Esophagus muscularis mucosa (tissue), 4 donors: ENCODE measurements at regions not wholly inside any gene's neighbourhood (a gene's known extent, or its start where the extent isn't known, plus 50 kb on each side); places are given as distances from the start of the nearest gene placed in this dataset.
"Not testable (repeated sequence)": the region's sequence is repeated elsewhere in the genome, so short reads cannot be mapped to it uniquely, and the experiment has no call there.

Source experiments
- DNase-seq: peaks from one replicate; pipeline ENCODE4 v3.0.0-alpha.2; 2017; ENCODE audit errors: extremely low spot score
- H3K27ac ChIP-seq, 4 donors: fragments of 200-600 bp; sonication (generic); replicated peaks in 1 of 4; 1 replicate in 3 of 4; 2 replicates in 1 of 4; pipeline ENCODE4 v1.5.1; 2016 to 2019; ENCODE audit warnings: mild to moderate bottlenecking in 1 of 4
- H3K27me3 ChIP-seq, 4 donors: fragments of 200-600 bp; sonication (generic); one replicate each; pipeline versions ENCODE4 v1.5.1 to v1.6.0; 2016 to 2019
- H3K36me3 ChIP-seq, 4 donors: fragments of 200-600 bp; sonication (generic); one replicate each; pipeline ENCODE4 v1.5.1; 2016 to 2019
- H3K4me1 ChIP-seq, 4 donors: fragments of 200-600 bp; sonication (generic); one replicate each; pipeline ENCODE4 v1.5.1; 2016 to 2019
- H3K4me3 ChIP-seq, 4 donors: fragments of 200-600 bp; sonication (generic); 1 replicate in 2 of 4; 2 replicates in 2 of 4; pipeline ENCODE4 v1.5.1; 2016 to 2019; ENCODE audit warnings: mild to moderate bottlenecking in 4 of 4, moderate library complexity in 1 of 4
- H3K9me3 ChIP-seq, 4 donors: fragments of 200-600 bp; sonication (generic); 1 replicate in 3 of 4; 2 replicates in 1 of 4; pipeline ENCODE4 v1.5.1; 2016 to 2019
- EP300 ChIP-seq: sonication (generic); formaldehyde crosslinking; IDR thresholded peaks from one replicate; pipeline ENCODE4 v1.6.1; 2017; ENCODE audit warnings: antibody characterized with exemption
- POLR2A ChIP-seq: fragments of 450-650 bp; IDR thresholded peaks from one replicate; pipeline ENCODE4 v1.6.1; 2017; ENCODE audit warnings: antibody characterized with exemption, moderate library complexity, mild to moderate bottlenecking, low read depth
- POLR2AphosphoS5 ChIP-seq, 2 donors: sonication (generic); formaldehyde crosslinking; IDR thresholded peaks; one replicate each; pipeline ENCODE4 v1.6.1; 2017; ENCODE audit warnings: antibody characterized with exemption in 2 of 2
- WGBS: methylation state at CpG from one replicate; pipeline ENCODE4 v1.1.5; 2018; 5-methylcytosine and 5-hydroxymethylcytosine counted together
- intact Hi-C: fragments of 100-400 bp; cut with DNase I; formaldehyde crosslinking; loops from one replicate; pipeline ENCODE4 v1.15.1; 2023
- TF ChIP-seq, protein P1 (sequence below), 3 experiments: fragments of 200-600 bp in 2 of 3; fragments of 450-650 bp in 1 of 3; sonication (generic) in 2 of 3; IDR thresholded peaks; one replicate each; pipeline ENCODE4 v1.5.1; 2017 to 2019; ENCODE audit warnings: antibody characterized with exemption in 3 of 3, mild to moderate bottlenecking in 2 of 3, moderate library complexity in 1 of 3

DNA sequence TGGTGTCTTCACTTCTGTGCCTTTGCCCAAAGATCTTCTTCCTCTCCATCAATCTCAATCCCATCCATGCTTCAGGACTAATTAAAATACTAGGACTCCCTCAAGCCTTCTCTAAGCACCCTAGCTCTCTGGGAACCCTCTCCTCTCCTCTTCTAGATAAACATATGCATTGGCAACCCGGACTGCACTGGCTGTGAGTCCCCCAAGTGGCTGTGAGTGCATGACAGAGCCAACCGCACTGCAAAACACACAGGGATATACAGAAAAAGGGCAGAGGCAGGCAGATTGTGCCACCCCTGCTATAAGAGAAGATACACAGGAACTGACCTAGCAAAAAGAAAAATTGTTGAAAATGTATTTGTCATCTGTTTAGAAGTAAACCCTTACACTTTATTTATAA lies 457.1 kb downstream of the MFSD1 start:
- Histone ChIP-seq H3K36me3 (no peaks in the 10 kb centered on the region), H3K4me1 (no peaks in the 10 kb centered on the region), H3K9me3 (no peaks in the 10 kb centered on the region), H3K27ac (no peak overlapping the region), H3K4me3 (no peak overlapping the region), H3K27me3 (no peaks in the 10 kb centered on the region)
- intact Hi-C loops, result loop anchor here (2.0 to 5.0 kb wide), 2 partner anchors 342 to 412 kb away; no protein-coding TSS in a partner anchor
- TF ChIP-seq EP300, result no peak
- TF ChIP-seq POLR2AphosphoS5 (IDR thresholded peaks at IDR 0.05), result no peak
- no peak for TF ChIP-seq POLR2A
- TF ChIP-seq, protein P1, sequence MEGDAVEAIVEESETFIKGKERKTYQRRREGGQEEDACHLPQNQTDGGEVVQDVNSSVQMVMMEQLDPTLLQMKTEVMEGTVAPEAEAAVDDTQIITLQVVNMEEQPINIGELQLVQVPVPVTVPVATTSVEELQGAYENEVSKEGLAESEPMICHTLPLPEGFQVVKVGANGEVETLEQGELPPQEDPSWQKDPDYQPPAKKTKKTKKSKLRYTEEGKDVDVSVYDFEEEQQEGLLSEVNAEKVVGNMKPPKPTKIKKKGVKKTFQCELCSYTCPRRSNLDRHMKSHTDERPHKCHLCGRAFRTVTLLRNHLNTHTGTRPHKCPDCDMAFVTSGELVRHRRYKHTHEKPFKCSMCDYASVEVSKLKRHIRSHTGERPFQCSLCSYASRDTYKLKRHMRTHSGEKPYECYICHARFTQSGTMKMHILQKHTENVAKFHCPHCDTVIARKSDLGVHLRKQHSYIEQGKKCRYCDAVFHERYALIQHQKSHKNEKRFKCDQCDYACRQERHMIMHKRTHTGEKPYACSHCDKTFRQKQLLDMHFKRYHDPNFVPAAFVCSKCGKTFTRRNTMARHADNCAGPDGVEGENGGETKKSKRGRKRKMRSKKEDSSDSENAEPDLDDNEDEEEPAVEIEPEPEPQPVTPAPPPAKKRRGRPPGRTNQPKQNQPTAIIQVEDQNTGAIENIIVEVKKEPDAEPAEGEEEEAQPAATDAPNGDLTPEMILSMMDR (IDR thresholded peaks at IDR 0.05), result no peak
- WGBS, result 65% methylated on average over 2 of the region's 2 CpGs
- no peak for DNase-seq

DNA sequence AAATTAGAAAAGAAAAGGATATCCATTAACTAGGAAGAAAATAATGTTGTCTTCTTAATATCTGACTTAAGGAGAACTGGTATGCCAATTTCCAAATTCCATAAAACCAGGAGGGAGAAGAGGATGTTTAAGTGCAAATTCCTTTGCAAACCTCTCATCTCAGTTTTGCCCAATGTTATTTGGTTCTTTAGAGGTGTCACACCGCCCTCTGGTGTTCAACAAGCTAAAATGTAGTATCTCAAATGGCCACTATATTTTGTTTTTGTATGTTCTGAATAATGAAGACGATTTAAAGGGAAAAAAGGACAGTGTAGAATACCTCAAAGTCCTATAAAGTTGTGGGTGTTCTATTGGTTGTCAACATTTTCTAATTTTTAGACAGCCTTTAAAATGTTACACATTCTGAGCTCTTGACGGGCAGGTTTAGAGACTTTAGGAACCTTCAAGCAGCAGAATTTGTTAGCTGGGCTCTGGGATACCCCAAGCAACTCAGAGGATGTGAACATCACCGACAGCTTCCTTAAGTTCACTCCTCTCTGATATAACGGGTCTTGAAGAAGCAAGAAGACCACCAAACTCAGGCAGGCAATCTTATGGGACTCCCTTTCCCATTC lies 458.3 kb downstream of the MFSD1 start:
- no peak for DNase-seq
- intact Hi-C loops, result loop anchor here (2.0 kb wide), 1 partner anchor 547 kb away; no protein-coding TSS in a partner anchor
- no peaks in the 10 kb centered on the region for H3K36me3 ChIP-seq
- no peak overlapping the region for H3K4me3 ChIP-seq
- H3K9me3 ChIP-seq, result no peaks in the 10 kb centered on the region
- H3K4me1 ChIP-seq, result no peaks in the 10 kb centered on the region
- H3K27me3 ChIP-seq, result no peaks in the 10 kb centered on the region
- TF ChIP-seq, protein P1 (IDR thresholded peaks at IDR 0.05), result peak; percentile 69 to 73 (median 72)
- no peak for TF ChIP-seq POLR2AphosphoS5 (IDR thresholded peaks at IDR 0.05)
- no peak overlapping the region for H3K27ac ChIP-seq
- 27% methylated on average over 5 of the region's 5 CpGs for WGBS

GRCh38 chr3:159261333-159261732 lies 459.5 kb downstream of the MFSD1 start:
- not testable (repeated sequence) for H3K9me3 ChIP-seq, H3K27me3 ChIP-seq, H3K27ac ChIP-seq, H3K4me3 ChIP-seq, H3K36me3 ChIP-seq, H3K4me1 ChIP-seq, DNase-seq
- 61% methylated on average over 4 of the region's 4 CpGs for WGBS
- intact Hi-C loops, result loop anchor here (2.0 kb wide), 1 partner anchor 545 kb away; no protein-coding TSS in a partner anchor

- H3K36me3 ChIP-seq, result no peaks in the 10 kb centered on the region
- intact Hi-C loops, result loop anchor here (2.0 kb wide), 1 partner anchor 743 kb away; no protein-coding TSS in a partner anchor
- 29% methylated on average over 6 of the region's 6 CpGs for WGBS
- TF ChIP-seq, protein P1 (IDR thresholded peaks at IDR 0.05), result peak; percentile 55 to 66 (median 64)
- no peak for TF ChIP-seq POLR2A
- DNase-seq, result no peak
- H3K9me3 ChIP-seq, result no peaks in the 10 kb centered on the region
- H3K27me3 ChIP-seq, result no peaks in the 10 kb centered on the region
- H3K27ac ChIP-seq, result no peak overlapping the region
- no peaks in the 10 kb centered on the region for H3K4me1 ChIP-seq
- H3K4me3 ChIP-seq, result no peak overlapping the region
Observed at GRCh38 chr3:159263750-159264553, 462.1 kb downstream of the MFSD1 start.

- TF ChIP-seq, protein P1 (IDR thresholded peaks at IDR 0.05), result no peak
- no peak for TF ChIP-seq EP300
- TF ChIP-seq POLR2AphosphoS5 (IDR thresholded peaks at IDR 0.05), result no peak
- TF ChIP-seq POLR2A, result no peak
- Histone ChIP-seq H3K27me3 (no peaks in the 10 kb centered on the region), H3K9me3 (no peaks in the 10 kb centered on the region), H3K4me1 (no peaks in the 10 kb centered on the region), H3K27ac (no peak overlapping the region), H3K36me3 (no peaks in the 10 kb centered on the region), H3K4me3 (no peak overlapping the region)
- 64% methylated on average over 2 of the region's 2 CpGs for WGBS
- intact Hi-C loops, result loop anchor here (2.0 kb wide), 1 partner anchor 741 kb away; no protein-coding TSS in a partner anchor
- no peak for DNase-seq
Observed at GRCh38 chr3:159265705-159266104, 463.9 kb downstream of the MFSD1 start.
